NCI-H2171 (cell line): ENCODE measurements at regions not wholly inside any gene's neighbourhood (a gene's known extent, or its start where the extent isn't known, plus 50 kb on each side); places are given as distances from the start of the nearest gene placed in this dataset.
"Not testable (repeated sequence)": the region's sequence is repeated elsewhere in the genome, so short reads cannot be mapped to it uniquely, and the experiment has no call there.

ENCODE experiments used
- DNase-seq: peaks from one replicate; lab custom pipeline; 2025; lab: John Stamatoyannopoulos, UW

DNA sequence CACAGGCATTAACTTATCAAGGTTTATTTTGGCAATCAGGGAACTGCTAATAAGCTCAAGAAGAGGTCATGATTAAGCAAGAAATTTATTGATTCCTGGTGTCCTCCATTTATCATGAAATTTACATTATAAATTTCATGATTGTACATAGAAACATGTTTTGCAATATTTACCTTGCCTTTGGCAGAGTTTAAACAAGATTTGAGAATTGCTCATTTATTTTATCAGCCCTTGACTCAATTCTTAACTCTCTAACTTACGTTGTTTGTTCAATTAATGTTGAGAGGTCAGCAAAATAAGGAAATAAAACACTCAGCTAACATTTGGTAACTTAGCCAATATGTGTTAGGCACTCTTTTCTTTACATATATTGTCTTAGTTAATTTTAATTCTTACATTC, 286.6 kb downstream of the SLC7A11 start:
- DNase-seq = no peak

DNA sequence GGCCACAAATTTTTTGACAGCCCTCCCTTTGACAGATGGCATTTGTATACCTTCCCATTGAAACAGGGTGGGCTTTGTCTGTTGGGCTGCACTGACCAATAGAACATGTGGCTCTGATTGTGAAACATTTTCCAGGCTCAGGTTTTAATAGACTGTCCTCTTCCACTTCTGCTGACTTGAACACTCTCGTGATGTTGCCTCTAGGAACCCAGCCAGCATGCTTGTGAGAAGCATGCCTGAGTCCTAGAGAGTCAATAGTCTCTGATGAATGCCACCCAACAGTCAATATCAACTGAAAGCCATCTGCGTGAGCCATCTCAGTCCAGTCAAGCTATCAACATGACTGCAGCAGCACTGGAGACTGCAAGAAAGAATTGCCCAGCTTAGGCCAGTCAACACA, 290.0 kb downstream of the SLC7A11 start:
- DNase-seq = no peak

DNA sequence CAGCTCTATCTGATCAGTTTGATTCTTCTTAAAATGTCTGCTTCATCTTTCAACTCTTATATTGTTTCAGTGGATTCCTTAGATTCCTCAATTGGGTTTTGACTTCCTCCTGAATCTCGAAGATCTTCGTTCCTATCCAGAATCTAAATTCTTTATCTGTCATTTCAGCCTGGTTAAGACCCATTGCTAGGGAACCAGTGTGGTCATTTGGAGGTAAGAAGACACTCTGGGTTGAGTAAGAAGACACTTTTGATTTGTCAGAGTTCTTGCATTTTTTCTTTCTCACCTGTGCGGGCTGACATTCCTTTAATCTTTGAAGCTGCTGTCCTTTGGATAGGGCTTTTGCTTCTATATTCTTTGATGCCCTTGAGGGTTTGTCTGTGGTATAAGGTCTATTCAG, 291.9 kb downstream of the SLC7A11 start:
- no peak for DNase-seq

DNA sequence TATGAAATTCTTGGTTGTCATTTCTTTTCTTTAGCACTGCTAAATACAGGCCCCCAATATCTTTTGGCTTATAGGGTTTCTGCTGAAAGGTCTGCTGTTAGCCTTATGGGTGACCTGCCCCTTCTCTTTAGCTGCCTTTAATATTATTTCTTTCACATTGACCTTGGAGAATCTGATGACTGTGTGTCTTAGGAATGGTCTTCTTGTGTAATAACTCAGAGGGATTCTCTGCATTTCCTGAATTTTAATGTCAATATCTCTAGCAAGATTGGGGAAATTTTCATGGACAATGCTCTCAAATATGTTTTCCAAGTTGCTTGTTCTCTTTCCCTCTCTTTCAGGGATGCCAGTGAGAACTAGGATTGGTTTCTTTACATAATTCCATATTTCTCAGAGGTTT, 292.4 kb downstream of the SLC7A11 start:
- no peak for DNase-seq

DNA sequence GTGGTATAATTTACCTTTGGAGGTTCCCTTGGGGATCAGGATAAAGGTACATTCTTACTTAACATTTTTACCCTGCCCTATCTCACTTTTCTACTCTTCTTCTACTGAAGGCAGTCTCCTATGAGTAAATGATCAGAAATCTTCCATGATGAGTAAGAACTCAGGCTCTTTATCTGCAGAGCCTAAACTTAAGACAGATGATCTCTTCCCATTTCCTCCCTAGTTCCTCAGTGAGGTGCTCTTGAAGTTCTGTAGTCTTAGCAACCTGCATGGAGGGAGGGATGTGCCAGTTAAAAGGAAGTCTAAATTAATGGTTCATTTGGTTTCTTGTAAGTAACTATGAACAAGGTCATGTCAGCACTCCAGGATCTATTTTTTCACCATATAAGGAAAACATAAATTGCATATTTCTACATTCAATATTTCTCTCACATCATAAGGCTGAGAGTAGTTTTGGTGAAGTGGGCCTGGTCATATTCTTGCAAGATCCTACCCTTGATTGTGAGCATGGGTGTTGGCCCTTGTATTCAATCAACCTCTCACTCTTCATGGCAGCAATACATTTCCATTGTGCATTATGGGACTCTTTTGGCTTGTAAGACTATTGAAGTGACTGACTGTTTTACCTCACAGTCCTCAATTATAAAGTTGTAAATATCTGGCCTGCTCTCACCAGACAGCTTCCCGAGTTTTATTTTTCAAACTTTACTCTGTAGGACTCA, 295.5 kb downstream of the SLC7A11 start:
- DNase-seq = no peak

DNA sequence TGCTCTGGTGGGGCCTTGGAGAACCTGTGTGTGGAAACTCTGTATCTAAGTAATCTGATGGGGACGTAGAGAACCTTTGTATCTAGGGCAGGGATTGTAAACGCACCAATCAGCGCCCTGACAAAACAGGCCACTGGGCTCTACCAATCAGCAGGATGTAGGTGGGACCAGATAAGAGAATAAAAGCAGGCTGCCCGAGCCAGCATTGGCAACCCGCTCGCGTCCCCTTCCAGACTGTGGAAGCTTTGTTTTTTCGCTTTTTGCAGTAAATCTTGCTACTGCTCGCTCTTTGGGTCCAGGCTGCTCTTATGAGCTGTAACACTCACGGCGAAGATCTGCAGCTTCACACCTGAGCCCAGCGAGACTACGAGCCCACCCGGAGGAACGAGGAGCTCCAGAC, 299.3 kb downstream of the SLC7A11 start:
- not testable (repeated sequence) for DNase-seq

DNA sequence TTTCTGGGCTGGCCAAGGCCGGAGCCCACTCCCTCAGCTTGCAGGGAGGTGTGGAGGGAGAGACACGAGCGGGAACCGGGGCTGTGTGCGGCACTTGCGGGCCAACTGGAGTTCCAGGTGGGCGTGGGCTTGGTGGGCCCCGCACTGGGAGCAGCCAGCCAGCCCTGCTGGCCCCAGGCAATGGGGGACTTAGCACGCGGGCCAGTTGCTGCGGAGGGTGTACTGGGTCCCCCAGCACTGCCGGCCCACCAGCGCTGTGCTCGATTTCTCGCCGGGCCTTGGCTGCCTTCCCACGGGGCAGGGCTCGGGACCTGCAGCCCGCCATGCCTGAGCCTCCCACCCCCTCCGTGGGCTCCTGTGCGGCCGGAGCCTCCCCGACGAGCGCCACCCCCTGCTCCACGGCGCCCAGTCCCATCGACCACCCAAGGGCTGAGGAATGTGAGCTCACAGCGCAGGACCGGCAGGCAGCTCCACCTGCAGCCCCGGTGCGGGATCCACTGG, 300.1 kb downstream of the SLC7A11 start:
- DNase-seq = not testable (repeated sequence)

DNA sequence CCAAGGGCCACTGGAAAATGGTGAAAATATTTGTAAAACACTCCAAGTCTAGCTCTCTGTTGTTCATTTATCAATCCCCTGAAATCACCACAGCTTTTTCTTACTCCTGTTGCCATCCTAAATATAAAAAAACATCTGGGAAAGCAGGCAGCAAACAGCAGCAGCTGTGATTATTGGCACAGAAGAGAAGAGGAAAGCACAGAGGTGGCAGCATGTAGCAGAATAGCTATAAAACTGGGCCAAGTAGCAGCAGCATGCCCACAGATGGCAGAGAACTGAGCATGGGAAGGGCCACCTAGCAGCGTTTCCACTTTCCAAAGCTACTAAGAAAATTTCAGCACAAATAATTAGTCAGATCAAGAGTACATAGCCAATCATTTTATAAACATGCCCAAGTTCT, 307.2 kb downstream of the SLC7A11 start:
- peak; percentile 13 for DNase-seq

DNA sequence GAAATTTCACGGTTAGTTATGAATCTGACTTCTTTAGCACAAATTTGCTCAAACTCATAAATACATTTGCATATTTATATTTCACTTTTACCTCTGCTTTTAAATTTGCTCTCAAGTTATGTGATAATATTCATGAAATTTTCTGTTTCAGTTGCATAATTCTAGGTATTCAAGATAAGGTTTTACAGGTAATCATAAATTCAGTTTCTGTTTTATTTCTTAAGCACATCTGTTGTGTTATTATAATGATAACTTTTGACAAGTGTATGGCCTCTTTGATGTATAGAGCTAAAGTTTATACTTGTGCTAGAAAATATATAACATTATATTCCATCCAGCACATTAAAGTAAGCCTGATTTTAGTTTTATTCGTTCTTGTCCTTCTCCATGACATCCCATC, 308.1 kb downstream of the SLC7A11 start:
- DNase-seq = no peak

DNA sequence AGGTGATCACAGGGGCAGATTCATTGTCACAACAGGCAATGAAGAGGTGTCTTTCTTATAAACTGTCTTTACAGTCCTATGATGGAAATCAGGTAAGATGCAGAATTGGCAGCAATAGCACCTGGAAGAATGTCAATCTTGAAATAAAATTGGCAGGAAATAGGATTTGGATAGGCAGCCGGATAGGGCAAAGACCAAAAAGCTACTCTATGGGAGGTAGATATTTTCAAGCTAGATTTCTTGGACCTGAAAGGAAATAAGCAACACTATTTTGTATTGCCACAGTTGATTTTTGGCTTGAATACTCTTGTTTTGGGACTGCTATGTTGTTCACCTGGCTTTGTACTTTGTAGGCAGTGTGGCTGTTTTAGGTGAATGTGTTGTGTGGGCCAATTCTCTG, 314.2 kb downstream of the SLC7A11 start:
- DNase-seq = no peak

DNA sequence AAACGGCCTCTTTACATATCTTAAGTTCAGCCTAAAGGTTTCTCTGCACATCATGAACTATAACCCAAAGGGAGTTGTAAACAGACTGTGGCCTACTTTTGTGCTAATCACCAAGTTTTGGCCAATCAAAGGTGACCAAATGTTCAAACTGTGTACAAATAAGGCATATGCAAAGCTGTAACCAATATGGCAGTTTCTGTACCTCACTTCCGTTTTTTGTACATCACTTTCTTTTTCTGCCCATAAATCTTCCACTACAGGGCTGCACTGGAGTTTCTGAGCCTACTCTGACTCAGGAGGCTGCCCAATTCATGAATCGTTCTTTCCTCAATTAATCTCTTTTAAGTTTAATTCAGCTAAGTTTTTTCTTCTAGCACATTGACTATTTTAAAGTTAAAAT, 318.7 kb downstream of the SLC7A11 start:
- DNase-seq = no peak

DNA sequence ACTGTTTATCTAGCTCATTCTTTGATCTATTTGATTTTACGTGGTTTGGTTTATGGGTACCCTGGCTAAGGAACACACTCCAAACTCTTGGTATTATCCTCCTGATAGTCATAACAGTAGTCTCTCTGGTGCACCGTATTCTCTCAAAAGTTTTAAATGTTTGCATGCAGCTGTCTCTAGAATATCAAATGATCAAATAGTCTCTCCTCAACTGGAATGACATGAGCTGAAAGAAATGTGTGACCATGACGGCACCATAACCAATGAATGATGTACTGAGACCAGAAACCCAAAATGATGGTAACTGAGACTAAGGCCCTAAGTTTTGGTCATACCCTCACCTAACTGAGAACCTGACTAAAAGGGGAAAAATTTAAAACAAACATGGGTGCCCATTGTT, 319.4 kb downstream of the SLC7A11 start:
- no peak for DNase-seq

DNA sequence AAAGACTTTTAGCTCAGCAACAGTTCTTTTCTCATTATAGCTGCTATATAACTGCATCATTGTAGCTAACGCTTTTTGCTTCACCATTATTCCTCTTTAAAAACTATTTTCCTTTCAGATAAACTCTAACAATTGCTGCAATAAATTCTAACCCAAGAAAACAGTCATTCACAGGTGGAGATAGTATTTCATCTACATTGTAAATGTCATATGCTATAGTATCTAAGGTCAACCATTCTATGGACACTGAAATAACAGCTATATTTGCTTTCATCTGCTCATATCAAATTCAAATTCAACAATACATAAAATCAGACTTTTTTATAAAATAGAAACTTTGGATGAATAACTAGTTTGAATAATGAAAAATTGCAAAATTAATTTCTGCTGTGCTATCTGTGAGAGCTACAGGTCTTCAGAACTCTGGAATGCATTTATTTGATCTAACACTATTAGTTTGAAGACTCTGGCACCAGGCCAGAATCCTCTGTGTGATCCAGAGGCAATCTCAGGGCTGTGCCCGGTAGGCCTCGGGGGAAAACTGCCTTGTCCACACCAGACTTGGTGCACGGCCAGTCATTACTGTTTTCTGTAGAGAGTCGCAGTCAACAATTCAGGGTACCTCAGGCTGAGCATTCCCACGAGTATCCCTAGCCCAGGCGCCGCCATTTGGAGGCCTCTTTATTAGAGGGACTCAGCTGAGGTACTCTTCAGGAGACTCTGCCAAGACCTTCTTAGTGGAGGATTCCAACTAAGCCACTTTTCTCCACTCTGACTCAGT, 332.4 kb downstream of the SLC7A11 start:
- no peak for DNase-seq

DNA sequence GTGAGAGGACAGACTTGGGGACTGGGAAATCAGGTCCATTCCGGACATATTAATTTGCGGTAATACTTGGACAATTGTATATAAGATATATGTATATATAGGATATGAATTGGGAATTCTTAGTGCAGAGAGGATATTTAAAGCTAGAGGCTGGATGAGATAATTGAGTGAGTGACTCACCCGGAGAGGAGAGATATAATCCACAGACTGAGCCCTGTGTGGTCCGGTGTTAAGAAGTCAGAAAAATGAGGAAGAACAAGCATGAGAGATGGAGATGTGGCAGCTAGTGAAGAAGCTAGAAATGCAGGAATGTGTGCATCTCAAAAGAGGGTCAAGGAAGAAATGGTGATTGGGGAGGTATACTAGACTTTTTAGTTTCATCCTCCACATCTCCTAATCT, 336.2 kb downstream of the SLC7A11 start:
- no peak for DNase-seq

DNA sequence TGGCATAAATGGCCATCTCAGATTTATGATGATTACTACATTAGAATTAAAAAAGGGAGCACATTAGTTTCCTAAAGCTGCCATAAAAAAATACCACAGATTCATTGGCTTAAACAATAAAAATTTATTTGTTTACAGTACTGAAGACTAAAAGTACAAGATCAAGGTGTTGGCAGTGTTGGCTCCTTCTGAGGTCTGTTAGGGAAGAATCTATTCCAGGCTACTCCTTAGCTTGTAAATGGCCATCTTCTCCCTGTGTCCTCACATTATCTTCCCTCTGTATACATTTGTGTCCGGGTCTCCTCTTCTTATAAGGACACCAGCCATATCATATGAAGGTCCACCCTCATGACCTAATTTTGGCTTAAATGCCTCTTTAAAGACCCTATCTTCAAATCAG, 341.0 kb downstream of the SLC7A11 start:
- no peak for DNase-seq

DNA sequence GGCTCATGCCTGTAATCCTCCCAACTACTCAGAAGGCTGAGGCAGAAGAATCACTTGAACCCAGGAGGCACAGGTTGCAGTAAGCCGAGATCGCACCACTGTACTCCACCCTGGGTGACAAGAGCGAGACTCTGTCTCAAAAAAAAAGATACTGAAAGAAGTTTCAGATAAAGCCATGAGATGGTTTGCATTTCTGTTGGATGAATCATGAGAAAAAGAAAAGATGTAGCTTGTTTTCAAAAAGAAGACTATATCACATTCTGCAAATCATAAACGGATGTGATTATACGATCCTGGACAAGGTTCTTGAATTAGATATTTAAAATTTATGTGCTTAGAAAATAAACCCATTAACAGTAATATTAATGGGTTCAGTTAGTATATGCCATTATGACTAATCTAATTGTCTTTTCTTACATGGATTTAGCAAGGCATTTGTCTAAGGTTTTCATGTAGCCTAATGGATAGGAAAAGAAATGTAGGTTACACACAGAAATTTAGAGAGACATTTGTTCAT, 345.9 kb downstream of the SLC7A11 start:
- DNase-seq = no peak

DNA sequence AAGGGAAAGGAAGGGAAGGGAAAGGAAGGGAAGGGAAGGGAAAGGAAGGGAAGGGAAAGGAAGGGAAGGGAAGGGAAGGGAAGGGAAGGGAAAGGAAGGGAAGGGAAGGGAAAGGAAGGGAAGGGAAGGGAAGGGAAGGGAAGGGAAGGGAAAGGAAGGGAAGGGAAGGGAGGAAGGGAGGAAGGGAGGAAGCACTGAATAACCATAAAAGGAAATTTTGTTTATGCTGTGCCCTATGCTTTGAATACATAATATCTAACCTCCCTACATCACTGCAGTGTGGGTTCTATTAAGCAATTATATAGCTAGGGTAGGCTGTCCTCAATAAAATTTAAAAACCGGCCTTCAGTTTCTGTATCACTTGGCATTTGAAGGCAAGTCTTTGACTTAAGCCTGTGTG, 346.6 kb downstream of the SLC7A11 start:
- DNase-seq = not testable (repeated sequence)

DNA sequence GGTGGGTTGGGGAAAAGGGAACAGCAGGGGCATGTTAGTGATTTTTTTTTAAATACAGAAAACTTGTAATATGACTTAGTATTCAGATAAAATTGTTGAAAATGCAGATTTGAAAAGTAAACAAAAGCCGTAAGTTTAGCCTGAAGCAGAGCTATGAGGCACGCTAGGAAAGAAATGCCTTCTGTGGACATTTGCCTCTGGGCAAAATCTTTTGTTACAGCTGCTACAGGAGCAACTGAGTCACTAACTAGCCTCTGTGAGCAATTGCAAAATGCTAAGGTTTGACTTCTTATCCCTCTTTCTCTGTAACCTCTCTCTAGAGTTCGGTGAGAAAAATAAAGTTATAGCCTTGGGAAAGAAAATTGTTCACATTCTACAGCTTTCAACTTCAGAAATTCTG, 350.0 kb downstream of the SLC7A11 start:
- DNase-seq = no peak

DNA sequence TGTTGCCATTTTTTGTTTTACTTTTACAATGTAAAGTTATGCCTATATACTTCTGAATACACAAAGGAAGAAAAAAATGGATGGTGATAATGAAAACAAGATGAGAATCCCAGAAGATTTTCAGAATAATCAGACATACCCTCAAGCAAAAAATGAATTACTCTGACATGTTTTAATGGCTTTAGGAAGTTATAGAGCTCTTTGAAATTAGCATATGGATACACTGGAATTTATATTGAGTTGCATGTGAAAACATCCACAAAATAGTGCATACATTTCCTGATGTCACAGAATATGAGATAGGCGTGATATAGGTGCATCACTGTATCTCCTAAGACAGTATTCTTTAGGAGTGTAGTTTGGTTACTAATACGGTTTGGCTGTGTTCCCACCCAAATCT, 351.3 kb downstream of the SLC7A11 start:
- no peak for DNase-seq

DNA sequence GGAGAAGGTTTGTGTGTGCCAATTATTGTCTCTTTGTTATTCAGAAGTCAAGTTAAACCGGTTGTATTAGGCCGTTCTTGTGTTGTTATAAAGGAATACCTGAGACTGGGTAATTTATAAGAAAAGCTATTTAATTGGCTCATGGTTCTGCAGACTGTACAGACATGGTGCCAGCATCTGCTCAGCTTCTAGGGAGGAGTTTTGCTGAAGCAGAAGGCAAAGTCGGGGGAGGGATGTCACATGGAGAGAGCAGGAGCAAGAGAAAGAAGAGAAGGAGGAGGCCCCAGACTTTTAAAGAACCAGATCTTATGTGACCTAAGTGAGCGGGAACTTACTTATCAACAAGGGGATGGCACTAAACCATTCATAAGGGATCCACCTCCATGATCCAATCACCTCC, 349.3 kb upstream of the PCDH18 start:
- no peak for DNase-seq

DNA sequence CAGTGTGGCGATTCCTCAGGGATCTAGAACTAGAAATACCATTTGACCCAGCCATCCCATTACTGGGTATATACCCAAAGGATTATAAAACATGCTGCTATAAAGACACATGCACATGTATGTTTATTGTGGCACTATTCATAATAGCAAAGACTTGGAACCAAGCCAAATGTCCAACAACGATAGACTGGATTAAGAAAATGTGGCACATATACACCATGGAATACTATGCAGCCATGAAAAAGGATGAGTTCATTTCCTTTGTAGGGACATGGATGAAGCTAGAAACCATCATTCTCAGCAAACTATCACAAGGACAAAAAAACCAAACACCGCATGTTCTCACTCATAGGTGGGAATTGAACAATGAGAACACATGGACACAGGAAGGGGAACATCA, 335.8 kb upstream of the PCDH18 start:
- not testable (repeated sequence) for DNase-seq

DNA sequence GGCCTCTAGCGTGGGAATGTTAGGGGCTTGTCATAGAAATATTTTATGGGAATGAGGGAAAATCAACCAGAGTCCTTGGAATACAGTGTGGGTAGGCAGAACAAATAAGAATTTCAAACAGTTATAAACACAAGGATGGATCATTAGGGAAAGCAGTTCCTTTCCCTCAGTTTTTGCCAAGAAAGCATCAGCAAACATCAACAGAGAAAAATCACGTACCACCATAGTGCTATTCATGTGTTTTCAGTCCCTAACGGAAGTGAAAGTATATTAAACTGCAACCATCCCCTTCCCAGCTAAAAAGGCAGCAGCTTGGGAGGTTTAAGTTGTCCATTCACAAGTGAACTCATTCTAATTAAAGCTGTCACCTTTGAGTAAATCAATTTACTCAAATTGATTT, 334.4 kb upstream of the PCDH18 start:
- no peak for DNase-seq

DNA sequence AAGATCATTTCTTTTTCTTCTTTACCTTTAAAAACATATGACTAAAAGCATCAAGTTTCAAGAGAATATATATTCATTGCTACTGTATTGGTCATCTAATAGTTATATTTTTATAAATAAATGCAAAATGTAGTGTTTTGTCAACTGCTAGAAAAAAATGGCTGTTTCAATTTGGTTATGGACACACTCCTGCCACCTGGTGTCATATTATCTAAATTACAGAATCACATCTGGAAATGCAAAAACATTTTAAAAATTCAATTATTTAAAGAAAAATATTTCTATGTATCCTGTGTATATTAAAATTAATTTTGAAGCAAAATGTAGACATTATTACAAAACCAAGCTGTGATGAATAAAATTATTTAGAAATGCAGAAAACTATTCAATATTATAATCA, 329.4 kb upstream of the PCDH18 start:
- no peak for DNase-seq
